Inflammatory macrophage treated with lipopolysaccharide for 1 hour (primary cell): ENCODE measurements at regions not wholly inside any gene's neighbourhood (a gene's known extent, or its start where the extent isn't known, plus 50 kb on each side); places are given as distances from the start of the nearest gene placed in this dataset.
A peak's percentile ranks its signal among the peaks of the same experiment; 100 is the strongest.

Experiments
- DNase-seq, 2 donors: peaks; one replicate each; pipeline ENCODE4 v3.0.0-alpha.2; 2020 to 2022

DNA sequence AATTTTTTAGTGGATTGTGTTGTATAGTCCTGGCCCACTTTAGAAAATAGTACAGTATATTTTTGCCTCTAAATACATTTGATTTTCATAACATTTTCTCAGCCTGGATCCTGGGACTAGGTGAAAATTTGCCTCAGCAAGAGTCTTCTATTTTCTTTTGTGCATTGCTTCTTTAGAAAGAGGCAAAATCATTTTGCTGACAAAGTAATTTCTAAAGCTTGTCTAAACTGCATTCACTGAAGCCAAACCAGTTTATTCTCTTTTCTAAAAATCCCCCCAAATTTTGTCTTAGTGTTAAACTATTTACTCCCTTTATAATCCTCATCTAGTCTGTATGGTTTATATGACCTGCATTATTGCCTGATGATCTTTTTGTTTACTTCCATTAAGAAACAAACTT is 326.3 kb downstream of the C4orf33 start:
- no peak for DNase-seq

DNA sequence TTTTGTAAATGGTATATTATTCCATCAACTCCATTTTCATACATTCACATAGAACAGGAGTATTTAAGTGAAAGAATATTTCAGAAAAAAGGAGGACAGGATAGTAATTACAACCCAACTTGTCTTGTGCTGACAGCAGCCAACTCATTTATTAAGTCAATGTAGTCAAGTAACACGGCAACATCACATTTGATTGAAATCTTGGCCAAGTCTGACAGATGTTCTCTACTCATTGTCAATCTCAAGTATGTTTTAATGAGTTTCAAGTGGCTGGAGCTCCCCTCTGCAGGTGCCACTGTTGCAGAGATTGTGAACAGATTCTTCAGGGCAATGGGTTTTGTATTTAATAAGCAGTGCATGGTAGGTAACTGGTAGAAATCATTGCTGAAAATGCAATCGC is 332.5 kb downstream of the C4orf33 start:
- DNase-seq = no peak

DNA sequence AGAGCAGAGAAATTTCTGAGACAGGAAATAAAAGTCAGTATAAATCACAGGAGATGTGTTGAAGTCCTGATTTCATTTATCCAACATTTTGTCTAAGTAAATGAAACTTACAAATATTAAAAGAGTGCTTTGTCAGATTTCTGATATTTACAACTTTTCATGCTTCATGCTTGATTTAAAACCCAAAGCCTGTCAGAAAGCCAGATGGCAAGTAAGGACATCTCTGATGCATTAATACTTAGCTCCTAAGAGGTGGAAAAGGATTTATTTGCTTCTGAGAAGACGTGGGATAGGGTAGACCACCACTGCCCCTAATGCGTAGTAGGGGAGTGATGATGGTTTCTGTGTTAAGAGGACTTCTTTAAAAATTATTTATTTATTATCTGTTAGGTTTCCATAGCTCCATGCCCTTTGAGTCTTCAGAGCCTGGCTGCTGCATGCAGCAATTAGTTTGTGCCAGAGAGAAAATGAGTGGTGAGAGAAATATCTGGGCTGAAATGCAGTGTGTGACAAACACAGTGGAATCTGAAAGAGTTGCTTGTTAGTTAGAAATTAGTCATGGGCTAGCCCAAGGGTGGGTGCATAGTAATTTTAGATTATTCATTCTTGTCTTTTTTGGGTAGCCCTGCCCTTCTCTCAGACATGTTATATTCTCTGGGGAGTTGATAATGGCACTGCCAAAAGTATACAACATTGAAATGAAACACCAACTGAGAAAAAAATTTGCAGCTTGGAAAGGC is 333.8 kb downstream of the C4orf33 start:
- no peak for DNase-seq

DNA sequence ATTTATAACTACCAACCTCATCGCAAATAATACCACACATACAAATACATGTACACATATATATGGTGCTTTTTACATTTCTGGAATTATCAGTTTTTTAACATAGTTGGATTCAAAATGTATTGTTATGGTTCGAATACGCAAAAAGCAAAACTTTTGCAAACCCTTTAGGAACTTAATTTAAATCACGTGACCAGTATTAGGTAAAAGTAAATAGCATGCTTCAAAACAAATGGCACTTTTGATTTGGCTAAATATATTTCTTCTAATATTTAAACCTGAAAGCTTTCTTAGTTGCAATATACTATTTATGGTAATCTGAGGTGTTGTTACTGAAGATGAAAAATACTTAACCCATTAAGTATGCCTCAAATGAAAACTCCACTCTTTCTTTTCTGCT is 341.4 kb downstream of the C4orf33 start:
- DNase-seq = no peak

DNA sequence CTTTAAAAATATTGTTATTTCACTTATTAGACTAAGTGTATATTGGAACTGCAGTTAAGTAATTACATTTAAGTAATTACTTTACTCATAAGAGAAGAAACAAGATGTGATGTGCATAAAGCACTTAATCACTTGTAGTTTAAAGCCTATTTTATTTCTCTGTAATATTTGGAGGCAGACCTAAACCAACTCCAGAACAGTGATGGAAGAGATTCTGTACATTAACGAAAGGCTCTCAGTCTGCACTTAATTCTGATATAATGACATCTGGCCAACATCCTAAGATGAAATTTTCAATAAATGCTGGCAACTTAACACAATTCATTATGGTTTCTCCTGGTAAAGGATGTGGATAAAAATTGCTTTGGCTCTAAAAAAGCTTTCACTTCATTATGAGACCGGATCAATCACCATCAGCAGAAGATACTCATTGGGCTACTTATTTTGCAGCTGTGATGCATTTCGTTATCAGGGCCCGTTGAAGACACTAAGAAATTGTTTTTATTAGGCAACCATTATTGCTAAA is 342.6 kb downstream of the C4orf33 start:
- no peak for DNase-seq

DNA sequence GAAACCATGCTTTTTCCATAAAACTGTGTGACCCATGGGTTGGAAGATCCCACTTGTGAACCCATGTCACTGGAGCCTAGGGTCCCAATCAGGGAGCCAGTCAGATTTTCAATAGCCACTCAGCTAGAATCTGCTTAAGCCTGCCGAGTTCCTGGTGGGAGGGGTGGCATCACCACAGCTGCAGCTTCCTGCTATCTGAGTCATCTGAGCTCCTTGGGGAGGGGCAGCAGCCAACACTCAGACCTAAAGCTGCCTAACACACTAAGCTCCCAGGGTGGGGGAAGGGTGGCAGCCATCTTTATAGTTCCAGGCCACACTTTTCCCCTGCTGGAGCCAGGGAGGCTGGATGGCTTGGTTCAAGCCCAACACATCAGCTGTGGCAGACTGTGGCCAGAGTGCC is 350.1 kb downstream of the C4orf33 start:
- no peak for DNase-seq

DNA sequence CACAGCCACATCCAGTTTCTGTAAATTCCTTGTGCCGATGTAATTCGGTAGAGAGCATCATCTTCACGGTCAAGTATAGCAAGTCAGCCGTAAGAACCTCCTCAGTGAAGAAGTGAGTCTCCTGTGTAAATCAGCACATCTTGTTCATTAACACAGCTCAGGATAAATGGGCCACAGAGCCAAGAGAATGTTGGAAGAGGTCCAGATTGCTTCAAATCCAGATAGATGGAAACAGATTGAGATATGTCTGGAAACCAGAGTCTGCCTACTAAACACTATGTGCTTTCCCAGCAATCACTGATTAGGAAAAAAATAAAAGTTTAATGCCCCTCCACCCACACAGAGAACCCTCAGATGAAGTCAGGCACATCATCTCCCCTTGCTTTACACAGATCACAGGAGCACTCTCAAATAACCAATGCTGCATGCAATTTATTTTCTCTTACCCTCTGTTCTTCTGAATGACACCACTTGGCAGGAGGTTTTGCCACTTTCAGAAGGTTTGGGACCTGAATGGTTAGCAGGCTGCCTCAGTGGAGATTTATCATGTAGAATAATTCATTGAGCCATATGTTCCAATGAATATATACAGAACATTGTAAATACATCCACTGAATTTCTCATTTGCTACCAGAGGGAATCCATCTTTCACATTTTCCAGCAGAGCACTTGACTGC is 357.7 kb downstream of the C4orf33 start:
- DNase-seq = no peak

DNA sequence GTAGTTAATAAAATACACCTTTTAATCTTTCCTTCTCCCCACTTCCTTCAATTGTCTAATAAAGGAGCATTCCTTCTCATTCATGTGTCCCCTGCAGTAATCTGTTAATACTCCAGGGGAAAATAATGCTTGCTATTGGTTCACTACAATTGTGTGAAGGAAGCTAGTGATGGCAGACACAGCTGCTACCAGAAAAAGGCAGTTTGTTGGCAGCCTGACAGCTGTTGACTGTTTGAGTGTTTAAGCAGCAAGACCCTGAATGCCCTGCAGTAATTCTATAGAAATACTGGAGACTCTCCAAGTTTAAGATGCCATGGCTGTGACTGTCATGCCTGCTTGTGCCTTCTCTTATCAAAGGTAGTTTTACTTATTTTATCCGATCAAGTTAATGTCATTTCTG is 359.5 kb downstream of the C4orf33 start:
- no peak for DNase-seq

DNA sequence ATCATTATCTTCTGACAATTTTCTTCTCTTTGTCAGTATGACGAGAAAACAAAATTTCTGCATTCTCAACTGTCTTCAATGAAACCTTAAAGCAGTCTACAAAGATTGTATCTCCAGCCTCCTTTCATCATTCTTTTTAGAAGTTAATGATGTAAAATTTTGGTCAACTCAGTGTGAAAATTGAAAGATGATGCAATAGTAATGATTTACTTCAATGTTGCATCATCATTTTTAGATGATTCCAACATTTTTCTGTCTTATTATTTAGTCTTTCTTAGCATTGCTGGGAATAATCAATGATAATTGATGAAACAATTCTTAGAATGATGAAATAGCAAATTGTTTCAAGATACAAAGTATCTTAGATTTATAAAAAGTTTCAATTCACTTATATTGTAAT is 372.7 kb downstream of the C4orf33 start:
- DNase-seq = no peak

DNA sequence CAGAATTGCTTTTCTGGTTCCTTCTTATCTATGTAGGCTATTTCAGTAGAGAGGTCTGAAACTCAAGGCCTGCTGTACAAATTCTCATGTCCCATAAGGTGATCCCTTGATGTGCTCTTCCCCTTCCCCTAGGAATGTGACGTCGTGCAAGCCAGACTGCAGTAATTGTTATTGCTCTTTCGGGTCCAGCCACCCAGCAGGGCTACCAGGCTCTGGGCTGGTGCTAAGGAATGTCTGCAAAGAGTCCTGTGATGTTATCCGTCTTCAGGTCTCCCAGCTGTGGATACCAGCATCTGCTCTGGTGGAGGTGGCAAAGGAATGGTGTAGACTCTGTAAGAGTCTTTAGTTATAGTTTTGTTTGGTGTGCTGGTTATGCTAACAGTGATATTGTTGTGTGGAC is 378.7 kb downstream of the C4orf33 start:
- no peak for DNase-seq

DNA sequence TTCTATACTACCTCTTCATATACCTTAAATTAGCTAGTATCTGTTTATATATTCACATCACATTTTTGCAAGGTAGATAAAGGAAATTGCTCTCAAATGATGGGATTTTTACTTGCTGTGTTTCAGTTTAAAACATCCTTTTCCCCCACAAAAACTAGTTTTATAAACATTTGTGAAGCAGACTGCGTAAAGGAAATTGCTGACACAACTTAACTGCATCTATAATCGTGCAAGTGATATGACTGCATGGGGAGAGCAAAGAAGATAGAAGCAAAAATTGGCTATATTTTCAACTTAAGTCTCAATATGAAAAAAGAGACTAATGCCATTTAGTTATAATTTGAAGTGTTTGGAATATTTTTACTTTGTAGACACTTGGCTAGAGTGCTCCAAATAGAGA is 385.2 kb downstream of the C4orf33 start:
- no peak for DNase-seq

DNA sequence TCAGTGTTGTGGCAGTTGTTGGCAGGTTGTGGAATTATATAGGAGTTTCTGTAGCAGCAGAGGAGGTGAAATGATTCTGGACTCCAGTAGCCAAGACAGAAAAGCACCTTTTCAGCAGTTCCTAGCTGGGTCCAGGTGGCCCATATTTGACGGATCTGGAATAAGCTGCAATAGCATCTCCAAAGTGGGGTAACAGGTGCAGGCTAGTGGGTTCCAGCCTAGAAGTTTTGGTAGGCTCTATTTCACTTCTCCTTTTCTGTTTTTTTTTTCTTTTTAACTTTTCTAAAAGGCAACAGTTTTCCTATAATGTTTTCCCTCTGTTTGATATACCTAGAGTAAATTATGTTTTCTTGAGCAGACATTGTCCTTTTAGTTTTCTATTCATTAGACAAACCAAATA is 392.5 kb downstream of the C4orf33 start:
- no peak for DNase-seq

DNA sequence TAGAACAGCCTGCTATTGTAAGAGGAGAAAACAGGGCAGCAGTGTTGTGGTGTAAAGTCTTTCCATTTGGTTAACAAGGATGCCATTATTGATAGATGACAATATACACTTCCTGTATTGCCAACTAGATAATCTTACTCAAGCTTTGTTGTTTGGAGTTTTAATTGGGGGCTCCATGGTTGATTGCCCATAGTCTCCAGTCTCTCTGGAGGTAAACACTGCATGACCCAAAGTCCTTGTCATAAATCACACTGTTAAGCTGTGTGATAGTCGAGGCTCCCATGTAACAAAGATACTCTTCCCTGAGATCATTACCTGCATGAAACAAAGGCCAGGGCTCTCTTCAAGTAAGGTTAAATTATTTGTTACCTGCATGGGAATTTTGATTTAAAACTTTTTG is 394.6 kb downstream of the C4orf33 start:
- no peak for DNase-seq

DNA sequence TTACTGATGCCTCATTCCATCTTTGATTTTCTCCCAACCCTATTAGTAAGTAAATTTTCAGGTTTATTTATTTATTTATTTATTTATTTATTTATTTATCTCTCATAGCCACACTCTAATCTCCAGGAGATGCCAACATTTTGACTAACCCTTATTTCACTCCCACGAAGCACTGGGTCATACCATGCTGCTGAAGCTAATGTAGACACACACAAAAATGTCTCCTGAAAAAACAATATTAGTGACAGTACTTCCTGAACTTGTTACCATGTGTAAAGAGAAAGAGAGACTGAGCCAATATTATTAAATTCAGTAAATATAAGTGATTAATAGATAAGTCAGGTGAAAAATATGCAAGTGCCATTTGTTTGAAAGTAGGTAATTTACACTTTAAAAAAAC is 402.7 kb downstream of the C4orf33 start:
- DNase-seq = no peak

DNA sequence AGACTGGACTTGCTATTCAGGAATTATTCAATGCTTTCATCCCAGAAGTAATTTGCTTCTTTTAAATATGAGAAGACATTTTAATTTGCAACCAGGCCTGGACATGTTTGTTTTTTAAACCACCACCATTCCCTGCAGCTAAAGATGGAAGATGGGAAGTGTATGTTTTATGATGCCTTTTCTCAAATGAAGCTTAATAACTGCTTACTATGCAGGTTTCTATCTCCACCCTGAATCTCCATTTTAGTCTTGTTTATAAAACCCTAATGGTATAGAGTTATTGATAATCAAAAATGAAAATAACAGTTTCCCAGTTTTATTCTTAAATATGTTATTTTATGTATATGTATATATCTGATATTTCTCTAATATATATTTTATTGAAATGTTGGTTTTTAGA is 418.9 kb downstream of the C4orf33 start:
- no peak for DNase-seq

DNA sequence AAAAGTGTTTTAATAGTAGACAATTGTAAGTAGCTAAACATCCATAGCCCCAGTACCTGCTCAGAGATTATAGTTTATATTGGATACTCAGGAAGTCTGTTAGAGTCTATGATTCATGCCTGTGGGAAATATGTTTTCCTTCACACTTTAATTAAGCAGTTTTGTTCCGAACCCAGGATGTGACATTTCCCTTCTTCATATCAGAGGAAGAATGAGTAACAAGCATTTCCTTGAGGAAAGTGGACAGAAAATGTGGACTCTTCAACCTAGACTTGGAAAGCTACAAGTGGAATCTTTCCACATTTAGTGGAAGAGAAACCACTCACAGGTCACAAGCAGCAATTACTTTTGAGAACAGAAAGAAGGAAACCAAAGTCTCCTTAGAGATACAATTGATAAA is 419.4 kb downstream of the C4orf33 start:
- no peak for DNase-seq

DNA sequence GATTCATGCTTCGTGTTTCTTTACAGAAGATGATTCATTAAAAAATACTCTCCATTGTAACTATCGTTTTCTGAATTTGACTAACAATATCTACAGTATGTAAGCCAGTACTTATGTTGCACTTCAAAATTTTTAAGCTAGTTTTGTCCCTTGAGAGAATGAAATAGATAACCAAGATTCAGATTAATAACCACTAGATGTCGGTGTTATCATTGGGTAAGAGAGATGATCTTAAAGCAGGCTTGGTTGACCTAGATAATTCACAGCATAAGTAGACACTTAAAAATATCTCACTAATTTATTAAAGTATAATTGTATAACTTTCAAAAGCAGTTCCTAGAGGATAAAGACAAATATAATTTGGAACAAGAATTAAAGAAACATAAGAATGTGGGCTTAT is 430.9 kb downstream of the C4orf33 start:
- DNase-seq = peak; percentile 6 to 44

DNA sequence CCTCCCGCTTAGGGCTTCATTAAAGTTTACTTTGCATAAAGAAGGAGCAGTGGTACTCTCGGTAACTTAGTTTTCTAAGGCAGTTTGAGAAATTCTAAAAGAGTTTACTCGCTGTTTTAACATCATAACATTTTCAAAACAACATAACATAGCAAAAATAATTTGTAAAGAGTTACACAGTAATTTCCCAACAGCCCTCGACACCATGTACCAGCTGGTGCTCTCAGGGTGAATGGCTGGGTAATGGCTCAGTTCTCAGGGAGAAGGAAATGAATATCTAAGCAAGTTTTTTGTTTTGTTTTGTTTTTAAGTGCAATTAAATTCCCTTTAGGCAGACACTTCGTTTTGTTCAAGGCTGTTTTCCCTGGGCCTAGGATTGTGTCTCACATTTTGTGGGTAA is 435.3 kb downstream of the C4orf33 start:
- no peak for DNase-seq

DNA sequence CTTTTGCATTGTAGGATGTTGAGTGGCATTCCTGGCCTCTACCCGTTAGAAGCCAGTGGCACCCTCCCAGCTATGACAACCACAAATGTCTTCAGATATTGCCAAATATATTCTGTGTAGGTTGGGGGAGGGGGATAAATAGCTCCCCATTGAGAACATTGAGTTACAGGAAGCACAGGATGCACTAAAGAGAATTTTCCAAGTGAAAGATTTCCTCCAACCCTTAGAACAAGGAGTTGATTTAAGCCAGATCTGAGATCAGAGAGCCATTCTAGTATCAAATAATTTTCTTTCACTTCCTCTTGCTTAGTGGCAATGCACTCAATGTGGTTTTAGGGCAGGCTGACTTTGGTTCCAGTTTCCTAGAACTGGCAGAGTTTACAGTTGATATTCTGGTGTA is 436.6 kb downstream of the C4orf33 start:
- peak; percentile 29 to 60 for DNase-seq

DNA sequence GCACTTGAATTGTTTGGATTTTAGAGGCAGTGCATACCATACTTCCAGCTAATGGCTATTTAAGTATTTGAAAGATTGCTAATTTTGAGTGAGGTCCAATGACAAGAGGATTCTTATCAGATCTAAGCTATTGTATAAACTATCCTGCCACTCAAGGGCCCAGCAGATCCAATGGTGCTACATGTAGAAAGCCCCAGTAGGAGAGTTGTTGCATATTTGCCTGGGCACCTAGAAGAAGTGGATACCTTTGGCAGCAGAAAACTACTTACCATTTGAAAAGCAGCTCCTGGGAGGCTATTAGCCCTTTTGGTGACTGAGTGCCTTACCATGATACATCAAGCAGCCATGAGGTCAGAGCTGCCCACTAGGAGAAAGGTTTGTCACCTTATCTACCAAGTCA is 447.3 kb downstream of the C4orf33 start:
- no peak for DNase-seq

DNA sequence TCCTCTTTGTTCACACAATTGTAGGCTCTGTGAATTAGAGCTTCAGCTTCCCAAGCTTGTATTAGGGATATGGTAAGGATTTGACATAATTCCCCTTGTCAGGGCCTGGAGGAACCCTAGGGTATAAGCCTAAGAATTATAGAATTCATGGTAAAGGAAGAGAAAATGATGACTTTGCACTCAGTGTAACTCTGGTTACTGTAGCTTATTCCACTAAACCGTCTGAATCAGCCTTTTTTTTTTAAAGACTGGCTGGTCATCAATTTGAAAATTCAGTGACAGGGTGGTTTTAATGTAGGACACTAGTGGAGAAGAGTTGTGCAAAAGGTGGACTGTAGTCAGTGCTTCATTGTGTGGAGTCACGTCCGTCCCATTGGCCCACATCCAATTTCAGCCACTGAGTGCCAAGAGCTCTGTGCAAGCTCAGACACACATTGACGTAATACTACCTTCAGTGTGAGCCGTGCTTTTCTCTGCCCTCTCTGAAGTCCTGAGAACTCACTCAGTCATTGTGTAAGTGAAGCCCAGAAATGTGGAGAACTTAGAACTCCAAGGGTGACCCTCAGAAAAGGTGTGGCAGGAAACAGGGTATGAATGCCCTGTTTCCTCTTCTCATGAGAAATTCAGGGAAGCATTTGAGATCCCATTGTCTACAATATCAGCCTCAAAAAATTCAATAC is 449.8 kb downstream of the C4orf33 start:
- DNase-seq = no peak

DNA sequence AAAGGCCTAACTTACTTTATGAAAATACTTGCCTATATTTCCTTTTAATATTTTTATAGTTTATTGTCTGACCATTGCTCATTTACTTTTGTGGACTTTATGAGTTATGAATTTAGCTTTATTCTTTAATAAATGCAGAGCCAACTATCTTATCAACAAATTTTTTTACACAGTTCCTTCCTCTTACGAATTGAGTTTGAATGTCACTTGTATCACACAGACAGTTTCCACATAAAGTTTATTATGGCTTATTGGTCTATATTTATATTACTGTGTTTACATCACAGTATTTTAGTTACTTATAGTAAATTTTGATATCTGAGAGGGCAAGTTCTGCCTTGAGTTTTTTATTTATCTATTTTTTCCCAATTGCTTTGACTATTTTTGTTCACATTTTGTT is 450.6 kb downstream of the C4orf33 start:
- no peak for DNase-seq

DNA sequence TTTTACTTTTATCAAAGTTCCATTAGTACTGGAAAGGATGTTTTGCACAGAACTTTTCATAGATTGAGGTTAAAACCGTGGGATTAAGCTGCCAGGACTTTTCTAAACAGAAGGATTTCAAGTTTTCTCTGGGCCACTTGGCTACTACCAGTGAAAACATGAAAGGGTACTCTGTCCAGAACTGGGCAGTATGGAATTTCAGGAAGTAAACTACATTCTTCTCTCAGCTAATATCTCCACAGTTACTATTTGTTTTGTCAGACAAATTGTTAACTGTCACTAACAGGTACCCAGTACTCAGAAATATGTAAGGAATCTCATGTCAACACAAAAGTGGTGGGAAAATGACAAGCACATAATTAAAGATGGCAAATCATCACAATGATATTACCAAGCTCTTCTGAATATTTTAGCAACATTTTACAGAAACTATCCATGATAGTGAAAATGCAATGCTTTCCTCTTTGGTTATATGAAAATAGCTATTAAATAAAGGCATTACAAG is 454.4 kb downstream of the C4orf33 start:
- DNase-seq = no peak

DNA sequence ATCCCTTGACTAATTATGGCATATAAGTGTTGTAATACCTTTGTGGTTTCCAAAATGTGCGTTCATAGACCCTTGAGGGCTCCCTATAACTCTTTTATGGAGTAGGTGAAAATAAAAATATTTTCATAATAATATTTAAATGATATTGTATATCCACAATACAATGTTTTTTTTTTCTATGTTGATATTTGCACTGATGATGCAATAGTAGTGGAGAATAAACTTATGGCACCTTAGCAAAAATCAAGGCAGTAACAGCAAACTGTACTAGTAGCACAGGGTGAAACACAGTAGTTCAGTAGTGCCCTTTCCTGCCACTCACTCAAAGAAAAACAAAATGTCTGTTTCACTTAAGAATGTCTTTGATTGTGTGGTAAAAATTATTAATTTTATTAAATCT is 465.3 kb downstream of the C4orf33 start:
- DNase-seq = no peak
